Cardiac muscle cell (in vitro differentiated cells and primary cell): ENCODE measurements at regions not wholly inside any gene's neighbourhood (a gene's known extent, or its start where the extent isn't known, plus 50 kb on each side); places are given as distances from the start of the nearest gene placed in this dataset.

Experiments used
- DNase-seq, 2 donors: peaks; one replicate each; pipeline versions ENCODE4 v3.0.0 to v3.0.0-alpha.2; 2010 to 2017; ENCODE audit warnings: low read depth in 1 of 2, low spot score in 1 of 2
- H3K27ac ChIP-seq: fragments of 200-600 bp; sonication (generic); 2 replicates; pipeline ENCODE4 v1.5.1; 2016
- H3K27me3 ChIP-seq: fragments of 200-600 bp; sonication (generic); 2 replicates; pipeline ENCODE4 v1.6.0; 2016; ENCODE audit warnings: control low read depth
- H3K36me3 ChIP-seq: fragments of 200-600 bp; sonication (generic); 2 replicates; pipeline ENCODE4 v1.5.1; 2016; ENCODE audit warnings: control low read depth
- H3K4me1 ChIP-seq: fragments of 200-600 bp; sonication (generic); 2 replicates; pipeline ENCODE4 v1.8.1; 2017; ENCODE audit warnings: low read depth, mild to moderate bottlenecking, mixed run types
- H3K4me3 ChIP-seq: fragments of 200-600 bp; sonication (generic); 2 replicates; pipeline ENCODE4 v1.5.1; 2016; ENCODE audit warnings: mild to moderate bottlenecking
- H3K9me3 ChIP-seq: fragments of 200-600 bp; sonication (generic); 2 replicates; pipeline ENCODE4 v1.5.1; 2017; ENCODE audit warnings: low read depth, mild to moderate bottlenecking, control low read depth
- TF ChIP-seq, protein P1 (sequence below): IDR thresholded peaks from 2 replicates; pipeline ENCODE4 v1.5.1; 2012; ENCODE audit warnings: low read depth, mild to moderate bottlenecking, low read length

DNA sequence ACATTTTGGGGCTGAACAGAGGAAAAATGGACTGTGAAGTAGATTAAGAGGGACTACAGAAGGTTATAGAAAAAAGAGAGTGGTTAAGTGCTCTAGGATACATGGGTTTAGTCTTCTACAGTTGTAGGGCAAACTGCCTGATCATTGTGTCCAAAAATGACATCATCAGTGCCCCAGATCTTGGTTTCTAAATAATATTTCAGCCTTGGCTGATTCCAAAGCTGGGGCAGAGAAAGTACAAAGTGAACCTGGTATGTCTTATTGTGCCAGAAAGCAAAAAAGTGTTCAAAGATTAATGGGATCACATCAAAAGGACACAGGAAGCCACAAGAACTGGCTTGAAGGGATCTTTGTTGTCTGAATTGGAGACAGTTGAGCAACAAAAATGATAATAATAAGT, 97.1 kb upstream of the ZNF521 start:
- no peak overlapping the region for H3K27ac ChIP-seq
- no peak overlapping the region for H3K4me3 ChIP-seq
- no peaks in the 10 kb centered on the region for H3K9me3 ChIP-seq
- TF ChIP-seq, protein P1, sequence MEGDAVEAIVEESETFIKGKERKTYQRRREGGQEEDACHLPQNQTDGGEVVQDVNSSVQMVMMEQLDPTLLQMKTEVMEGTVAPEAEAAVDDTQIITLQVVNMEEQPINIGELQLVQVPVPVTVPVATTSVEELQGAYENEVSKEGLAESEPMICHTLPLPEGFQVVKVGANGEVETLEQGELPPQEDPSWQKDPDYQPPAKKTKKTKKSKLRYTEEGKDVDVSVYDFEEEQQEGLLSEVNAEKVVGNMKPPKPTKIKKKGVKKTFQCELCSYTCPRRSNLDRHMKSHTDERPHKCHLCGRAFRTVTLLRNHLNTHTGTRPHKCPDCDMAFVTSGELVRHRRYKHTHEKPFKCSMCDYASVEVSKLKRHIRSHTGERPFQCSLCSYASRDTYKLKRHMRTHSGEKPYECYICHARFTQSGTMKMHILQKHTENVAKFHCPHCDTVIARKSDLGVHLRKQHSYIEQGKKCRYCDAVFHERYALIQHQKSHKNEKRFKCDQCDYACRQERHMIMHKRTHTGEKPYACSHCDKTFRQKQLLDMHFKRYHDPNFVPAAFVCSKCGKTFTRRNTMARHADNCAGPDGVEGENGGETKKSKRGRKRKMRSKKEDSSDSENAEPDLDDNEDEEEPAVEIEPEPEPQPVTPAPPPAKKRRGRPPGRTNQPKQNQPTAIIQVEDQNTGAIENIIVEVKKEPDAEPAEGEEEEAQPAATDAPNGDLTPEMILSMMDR = no peak
- no peaks in the 10 kb centered on the region for H3K36me3 ChIP-seq
- no peaks in the 10 kb centered on the region for H3K4me1 ChIP-seq
- H3K27me3 ChIP-seq = no peaks in the 10 kb centered on the region
- no peak for DNase-seq

DNA sequence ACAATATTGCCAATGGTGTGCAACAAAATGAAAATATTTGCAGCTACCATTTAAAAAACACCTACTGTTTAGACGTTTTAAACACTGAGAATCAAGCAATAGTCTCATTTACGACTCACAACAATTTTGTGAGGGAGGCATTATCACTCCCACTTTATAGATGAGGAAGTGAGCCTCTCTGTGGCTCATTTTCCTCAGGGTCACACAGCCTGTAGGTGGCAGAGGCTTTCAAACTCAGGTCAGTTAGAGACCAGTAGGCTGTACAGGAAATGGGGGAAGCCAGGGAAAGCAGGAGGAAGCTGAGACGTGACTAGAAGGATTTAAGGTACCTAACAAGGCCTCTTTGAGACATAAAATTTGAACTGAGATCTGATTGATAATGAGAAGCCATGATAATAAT, 95.0 kb upstream of the ZNF521 start:
- Histone ChIP-seq H3K9me3 (no peaks in the 10 kb centered on the region), H3K27me3 (no peaks in the 10 kb centered on the region), H3K4me3 (no peak overlapping the region), H3K27ac (no peak overlapping the region), H3K36me3 (no peaks in the 10 kb centered on the region), H3K4me1 (no peaks in the 10 kb centered on the region)
- no peak for DNase-seq
- TF ChIP-seq, protein P1 = no peak

DNA sequence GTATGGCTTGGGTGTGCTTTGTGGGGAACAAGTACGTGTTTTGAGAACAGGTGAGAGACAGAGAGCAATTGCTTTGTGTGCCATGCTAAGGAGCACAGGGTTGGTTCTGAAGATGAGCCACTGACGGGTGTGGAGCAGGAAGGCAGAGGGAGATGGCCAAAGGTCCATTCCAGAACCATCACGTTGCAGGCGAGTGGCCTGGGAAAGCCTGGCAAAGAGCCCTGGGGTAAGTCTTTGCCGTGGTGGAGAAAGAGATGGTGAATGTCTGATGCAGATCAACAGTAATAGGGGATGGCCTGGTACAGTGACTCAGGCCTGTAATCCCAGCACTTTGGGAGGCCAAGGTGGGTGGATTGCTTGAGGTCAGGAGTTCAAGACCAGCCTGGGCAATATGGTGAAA, 93.5 kb upstream of the ZNF521 start:
- Histone ChIP-seq H3K27ac (no peak overlapping the region), H3K4me3 (no peak overlapping the region), H3K36me3 (no peaks in the 10 kb centered on the region), H3K4me1 (no peaks in the 10 kb centered on the region), H3K9me3 (no peaks in the 10 kb centered on the region), H3K27me3 (no peaks in the 10 kb centered on the region)
- no peak for DNase-seq
- TF ChIP-seq, protein P1 = no peak

DNA sequence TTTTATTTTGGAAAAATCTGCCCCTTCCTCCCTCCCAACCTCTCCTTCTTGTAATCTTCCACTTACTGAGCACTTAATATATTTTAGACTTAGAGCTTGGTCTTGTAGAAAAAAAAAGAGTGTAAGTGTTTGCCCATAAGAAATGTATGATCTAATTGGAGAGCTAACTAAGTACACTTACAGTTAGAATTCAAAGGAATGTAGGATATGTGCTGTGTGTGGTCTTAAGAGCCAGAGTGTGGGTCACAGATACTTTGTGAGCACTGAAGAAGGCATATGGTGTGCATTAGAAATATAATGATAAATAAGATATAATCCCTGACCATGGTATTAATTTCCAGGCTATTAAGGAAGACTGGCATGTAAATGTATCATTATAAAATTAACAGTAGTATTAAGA, 91.8 kb upstream of the ZNF521 start:
- Histone ChIP-seq H3K9me3 (no peaks in the 10 kb centered on the region), H3K36me3 (no peaks in the 10 kb centered on the region), H3K27ac (no peak overlapping the region), H3K4me1 (no peaks in the 10 kb centered on the region), H3K27me3 (no peaks in the 10 kb centered on the region), H3K4me3 (no peak overlapping the region)
- DNase-seq = no peak
- TF ChIP-seq, protein P1 = no peak

DNA sequence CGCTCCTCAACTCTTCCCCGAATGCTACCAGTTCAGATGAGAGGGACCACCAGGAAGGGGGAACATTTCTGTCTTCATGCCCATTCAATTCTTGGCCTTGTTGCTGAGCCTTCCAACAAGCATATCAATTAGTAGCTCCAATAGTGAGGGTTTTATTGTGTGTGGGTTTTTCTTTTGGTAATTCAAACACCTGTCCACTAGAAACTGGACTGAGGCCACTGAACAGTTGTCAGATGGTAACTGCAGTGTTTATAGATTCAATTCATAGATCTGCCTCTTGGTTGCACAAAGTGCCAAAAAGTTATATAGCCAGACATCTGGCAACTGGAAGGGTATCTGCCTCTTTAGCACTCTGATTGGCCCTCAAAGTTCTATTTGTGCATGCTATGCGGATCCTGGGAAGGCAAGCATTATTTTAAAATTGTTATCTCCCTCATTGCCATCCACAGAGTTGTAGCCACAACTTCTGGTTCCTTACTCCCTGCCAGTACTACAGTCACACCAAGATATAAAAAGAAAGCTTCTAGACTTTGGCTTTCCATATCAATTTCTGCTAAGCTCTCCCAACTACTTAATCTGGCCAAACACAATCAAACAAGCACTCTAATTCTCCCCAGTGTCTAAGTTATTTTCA, 83.3 kb upstream of the ZNF521 start:
- TF ChIP-seq, protein P1 = no peak
- no peaks in the 10 kb centered on the region for H3K27me3 ChIP-seq
- H3K4me1 ChIP-seq = no peaks in the 10 kb centered on the region
- no peak overlapping the region for H3K4me3 ChIP-seq
- no peak for DNase-seq
- H3K27ac ChIP-seq = no peak overlapping the region
- H3K36me3 ChIP-seq = no peaks in the 10 kb centered on the region
- no peaks in the 10 kb centered on the region for H3K9me3 ChIP-seq
